GM12878 (cell line): ENCODE measurements at regions not wholly inside any gene's neighbourhood (a gene's known extent, or its start where the extent isn't known, plus 50 kb on each side); places are given as distances from the start of the nearest gene placed in this dataset.

Experiments used
- ATAC-seq: fragments of 200-7000 bp; cut with Tn5 transposase; 3 replicates; pipeline ENCODE4 v1.9.1; 2020; ENCODE audit warnings: mild to moderate bottlenecking, moderate library complexity
- BruUV-seq: library from RNA; stranded (reverse); fragments of 400-500 nt; replicated peaks from 2 replicates; lab custom pipeline; 2021; lab: Mats Ljungman, UMichigan
- CTCF ChIA-PET: fragments of 300-600 bp; sonication (Branson Sonifier 250); formaldehyde crosslinking; extraction: SDS; loops from one replicate; lab custom pipeline; 2021; ENCODE audit warnings: inconsistent platforms; lab: Yijun Ruan, JAX
- POLR2A ChIA-PET: fragments of 350-600 bp; formaldehyde crosslinking; extraction: SDS; loops from one replicate; lab custom pipeline; 2021; ENCODE audit warnings: inconsistent platforms; lab: Charles Lee
- RAD21 ChIA-PET: fragments of 300-600 bp; sonication (Branson Sonifier 250); formaldehyde crosslinking; loops from one replicate; lab custom pipeline; 2023; ENCODE audit warnings: antibody characterized with exemption; ENCODE audit not compliant: unreplicated experiment; lab: Charles Lee
- SMC1A ChIA-PET: fragments of 300-600 bp; sonication (Branson Sonifier 250); formaldehyde crosslinking; loops from one replicate; lab custom pipeline; 2023; ENCODE audit not compliant: unreplicated experiment, uncharacterized antibody; lab: Charles Lee
- DNase-seq: peaks from one replicate; pipeline ENCODE4 v3.0.0-alpha.2; 2011; ENCODE audit warnings: low read depth, low spot score
- FAIRE-seq: peaks from 3 replicates; lab custom pipeline; 2011; peaks lifted over from hg19 to GRCh38; lab: Jason Lieb, UNC
- H2AFZ ChIP-seq: 2 replicates; pipeline ENCODE4 v1.6.0; 2011; ENCODE audit warnings: low read depth, low read length, control low read depth; ENCODE audit not compliant: control insufficient read depth
- H3K27ac ChIP-seq: 2 replicates; pipeline ENCODE4 v1.5.1; 2011; ENCODE audit warnings: control low read depth; ENCODE audit not compliant: control insufficient read depth, insufficient read depth
- H3K27me3 ChIP-seq, 2 experiments: replicated peaks in 1 of 2; 2 replicates each; pipeline versions ENCODE4 v1.6.0 to v1.6.1; 2011; ENCODE audit warnings: low read length in 1 of 2; ENCODE audit not compliant: control insufficient read depth in 2 of 2, insufficient read depth in 2 of 2
- H3K36me3 ChIP-seq, 2 experiments: 2 replicates each; pipeline ENCODE4 v1.5.1; 2011; ENCODE audit warnings: low read length in 1 of 2; ENCODE audit not compliant: control insufficient read depth in 2 of 2, insufficient read depth in 2 of 2
- H3K4me1 ChIP-seq: 2 replicates; pipeline ENCODE4 v1.6.1; 2011; ENCODE audit warnings: mild to moderate bottlenecking, low read length, moderate library complexity, mixed read lengths; ENCODE audit not compliant: control insufficient read depth, insufficient read depth
- H3K4me2 ChIP-seq: 2 replicates; pipeline ENCODE4 v1.6.0; 2011; ENCODE audit warnings: control low read depth; ENCODE audit not compliant: control insufficient read depth, insufficient read depth
- H3K4me3 ChIP-seq: fragments of 200-600 bp; sonication (generic); 2 replicates; pipeline ENCODE4 v1.5.1; 2016
- H3K79me2 ChIP-seq: 2 replicates; pipeline ENCODE4 v1.6.0; 2011; ENCODE audit warnings: low read length; ENCODE audit not compliant: control insufficient read depth, insufficient read depth
- H3K9ac ChIP-seq: 2 replicates; pipeline ENCODE4 v1.8.0; 2011; ENCODE audit warnings: low read length, control low read depth, mixed read lengths; ENCODE audit not compliant: control insufficient read depth, insufficient read depth
- H3K9me3 ChIP-seq: replicated peaks from 3 replicates; pipeline ENCODE4 v1.5.1; 2011; ENCODE audit warnings: mild to moderate bottlenecking, low read length; ENCODE audit not compliant: control insufficient read depth, insufficient read depth
- H4K20me1 ChIP-seq: 2 replicates; pipeline ENCODE4 v1.6.0; 2011; ENCODE audit not compliant: control insufficient read depth, insufficient read depth
- ATF3 ChIP-seq: IDR thresholded peaks from 2 replicates; pipeline ENCODE4 v1.6.1; 2011; ENCODE audit warnings: low read depth, mild to moderate bottlenecking, low read length, moderate library complexity, borderline replicate concordance; ENCODE audit errors: extremely low read depth
- BCL3 ChIP-seq: IDR thresholded peaks from 2 replicates; pipeline ENCODE4 v1.6.1; 2011; ENCODE audit warnings: borderline replicate concordance, low read depth, mild to moderate bottlenecking, moderate library complexity, low read length; ENCODE audit not compliant: insufficient read depth, poor library complexity, severe bottlenecking
- ESRRA ChIP-seq: IDR thresholded peaks from 2 replicates; pipeline ENCODE4 v1.6.1; 2012; ENCODE audit warnings: mild to moderate bottlenecking, low read length, improper control_type of control experiment
- JUND ChIP-seq: IDR thresholded peaks from 2 replicates; pipeline ENCODE4 v1.6.1; 2012; ENCODE audit warnings: low read depth, mild to moderate bottlenecking, low read length, improper control_type of control experiment, moderate library complexity
- MYB ChIP-seq: fragments of 150-350 bp; IDR thresholded peaks from 2 replicates; pipeline ENCODE4 v1.6.1; 2014; ENCODE audit warnings: mild to moderate bottlenecking, low read depth, low read length, borderline replicate concordance
- MYC ChIP-seq: IDR thresholded peaks from 2 replicates; pipeline ENCODE4 v1.6.1; 2011; ENCODE audit warnings: mild to moderate bottlenecking, low read length, moderate library complexity, inconsistent platforms; ENCODE audit not compliant: insufficient read depth, insufficient replicate concordance, insufficient read length, severe bottlenecking
- NFYB ChIP-seq: IDR thresholded peaks from 2 replicates; pipeline ENCODE4 v1.6.1; 2011; ENCODE audit warnings: low read depth, mild to moderate bottlenecking, low read length, improper control_type of control experiment, moderate library complexity; ENCODE audit not compliant: insufficient read depth
- PBX3 ChIP-seq: IDR thresholded peaks from 2 replicates; pipeline ENCODE4 v1.6.1; 2011; ENCODE audit warnings: mild to moderate bottlenecking, low read depth, low read length, moderate library complexity; ENCODE audit not compliant: insufficient replicate concordance
- PRDM15 ChIP-seq: fragments of 450-650 bp; formaldehyde crosslinking; IDR thresholded peaks from 2 replicates; pipeline ENCODE4 v1.4.0; 2020; ENCODE audit warnings: mild to moderate bottlenecking, moderate library complexity
- ZBED1 ChIP-seq: IDR thresholded peaks from 2 replicates; pipeline ENCODE4 v1.6.1; 2016; ENCODE audit warnings: borderline replicate concordance
- ZNF24 ChIP-seq: fragments of 450-650 bp; IDR thresholded peaks from 2 replicates; pipeline ENCODE4 v1.6.1; 2017; ENCODE audit warnings: antibody characterized with exemption, mild to moderate bottlenecking
- WGBS: methylation state at CpG from one replicate; pipeline ENCODE4 v1.1.6; 2016; ENCODE audit warnings: low lambda C conversion rate; ENCODE audit not compliant: insufficient replicate concordance, insufficient coverage; ENCODE audit errors: missing lambda C conversion rate; 5-methylcytosine and 5-hydroxymethylcytosine counted together
- in situ Hi-C: fragments of 300-500 bp; cut with MboI; formaldehyde crosslinking; loops from 9 replicates; pipeline ENCODE4 v1.14.3; 2018; ENCODE audit warnings: mixed read lengths
- intact Hi-C: fragments of 100-400 bp; cut with micrococcal nuclease; formaldehyde crosslinking; loops from one replicate; pipeline ENCODE4 v1.14.2; 2022; ENCODE audit not compliant: unreplicated experiment

- H3K9me3 ChIP-seq, result no peaks in the 10 kb centered on the region
- no peak overlapping the region for H3K4me3 ChIP-seq
- ChIA-PET POLR2A (no interaction called here), SMC1A (interaction anchor here (1.1 to 1.9 kb wide), 2 partner anchors 10 to 37 kb away, joined by 3 to 5 read pairs; no protein-coding TSS in a partner anchor), RAD21 (no interaction called here), CTCF (interaction anchor here (1.0 to 1.6 kb wide), 2 partner anchors 14 to 51 kb away, joined by 3 read pairs; no protein-coding TSS in a partner anchor)
- no peak overlapping the region for H3K9ac ChIP-seq
- no TSS peak for BruUV-seq
- in situ Hi-C loops, result no loop called here
- H3K27ac ChIP-seq, result no peak overlapping the region
- H3K79me2 ChIP-seq, result no peaks in the 10 kb centered on the region
- H2AFZ ChIP-seq, result no peak overlapping the region
- TF ChIP-seq ESRRA (no peak), MYC (no peak), NFYB (no peak), MYB (no peak), ZNF24 (no peak), PBX3 (no peak), BCL3 (no peak), JUND (no peak), ATF3 (no peak), PRDM15 (CRISPR knock-in tag) (no peak), ZBED1 (no peak)
- no peak for ATAC-seq
- FAIRE-seq, result no peak
- no peak overlapping the region for H3K4me2 ChIP-seq
- H3K36me3 ChIP-seq, result no peaks in the 10 kb centered on the region
- intact Hi-C loops, result no loop called here
- no peaks in the 10 kb centered on the region for H4K20me1 ChIP-seq
- no peaks in the 10 kb centered on the region for H3K27me3 ChIP-seq
- no peak for DNase-seq
- WGBS, result 68% methylated on average over 5 of the region's 5 CpGs
- no peaks in the 10 kb centered on the region for H3K4me1 ChIP-seq
These were observed 52.8 kb upstream of the SLC35F5 start for GRCh38 chr2:113809076-113809736.
